ENCODE measurements at regions not wholly inside any gene's neighbourhood (a gene's known extent, or its start where the extent isn't known, plus 50 kb on each side); places are given as distances from the start of the nearest gene placed in this dataset.

DNA sequence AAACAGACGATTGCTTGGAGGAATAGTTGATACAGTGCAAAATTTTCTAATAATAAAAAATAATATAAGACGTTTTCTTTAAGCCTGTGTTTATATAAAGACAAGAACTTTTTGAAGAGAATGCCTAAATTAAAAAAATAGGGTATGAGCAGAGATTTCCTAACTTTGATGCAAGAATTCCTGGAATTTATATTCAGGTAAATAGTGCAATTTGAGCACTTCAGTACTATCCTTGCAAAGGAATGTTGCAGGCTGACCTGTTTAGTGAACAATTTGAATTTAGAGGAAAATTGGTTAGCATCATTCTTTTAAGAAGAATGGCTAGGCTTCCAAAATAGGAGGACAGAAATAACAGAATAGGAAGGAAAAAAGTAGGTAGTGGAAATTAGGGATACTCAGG lies 1172.3 kb downstream of the HACE1 start:
- H3K79me2 ChIP-seq (ENCODE audit: control insufficient read depth, insufficient read depth, low read length) = no peaks in the 10 kb centered on the region
- BruUV-seq (replicated peaks) = no TSS peak
- no peak overlapping the region for H3K4me2 ChIP-seq (ENCODE audit: insufficient read depth, low read length)
- H4K20me1 ChIP-seq (replicated peaks; ENCODE audit: control insufficient read depth, extremely low read depth, insufficient read depth, low read length) = no peaks in the 10 kb centered on the region
- H3K27me3 ChIP-seq (ENCODE audit: control insufficient read depth in 2 of 2, insufficient read depth in 2 of 2, low read length in 2 of 2) = no peaks in the 10 kb centered on the region
- ChIA-PET POLR2A (no interaction called here), CTCF (no interaction called here)
- TF ChIP-seq, protein P1, sequence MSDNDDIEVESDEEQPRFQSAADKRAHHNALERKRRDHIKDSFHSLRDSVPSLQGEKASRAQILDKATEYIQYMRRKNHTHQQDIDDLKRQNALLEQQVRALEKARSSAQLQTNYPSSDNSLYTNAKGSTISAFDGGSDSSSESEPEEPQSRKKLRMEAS (IDR thresholded peaks at IDR 0.05; ENCODE audit: insufficient read depth, insufficient read length) = no peak
- TF ChIP-seq POLR2AphosphoS5 (IDR thresholded peaks at IDR 0.05; ENCODE audit: insufficient read depth, low read depth, low read length) = no peak
- intact Hi-C loops (cut with micrococcal nuclease) = no loop called here
- no peak overlapping the region for H3K27ac ChIP-seq (ENCODE audit: insufficient read depth, low read depth, low read length)
- no peak overlapping the region for H3K9ac ChIP-seq (replicated peaks; ENCODE audit: extremely low read depth, insufficient read depth, low read length)
- dilution Hi-C loops (cut with MboI; ENCODE audit: extremely low pct_ligation_motif_present, low sequenced_read_pairs) = no loop called here
- H2AFZ ChIP-seq (ENCODE audit: low read depth, low read length) = no peak overlapping the region
- no peak for FAIRE-seq
- H3K4me3 ChIP-seq (replicated peaks in 1 of 3; ENCODE audit: insufficient read depth in 1 of 3, low read depth in 1 of 3, low read length in 3 of 3) = no peak overlapping the region
- no peaks in the 10 kb centered on the region for H3K36me3 ChIP-seq (ENCODE audit: control insufficient read depth in 2 of 2, extremely low read depth in 1 of 2, insufficient read depth in 2 of 2, low read length in 2 of 2)
- DNase-seq (ENCODE audit: low read depth, low spot score) = no peak
- no peaks in the 10 kb centered on the region for H3K9me1 ChIP-seq (replicated peaks; ENCODE audit: control insufficient read depth, extremely low read depth, insufficient read depth, low read length)
- no peaks in the 10 kb centered on the region for H3K9me3 ChIP-seq (replicated peaks; ENCODE audit: control insufficient read depth, insufficient read depth, low read length)
- no peaks in the 10 kb centered on the region for H3K4me1 ChIP-seq (ENCODE audit: control insufficient read depth, extremely low read depth, insufficient read depth, low read length)

DNA sequence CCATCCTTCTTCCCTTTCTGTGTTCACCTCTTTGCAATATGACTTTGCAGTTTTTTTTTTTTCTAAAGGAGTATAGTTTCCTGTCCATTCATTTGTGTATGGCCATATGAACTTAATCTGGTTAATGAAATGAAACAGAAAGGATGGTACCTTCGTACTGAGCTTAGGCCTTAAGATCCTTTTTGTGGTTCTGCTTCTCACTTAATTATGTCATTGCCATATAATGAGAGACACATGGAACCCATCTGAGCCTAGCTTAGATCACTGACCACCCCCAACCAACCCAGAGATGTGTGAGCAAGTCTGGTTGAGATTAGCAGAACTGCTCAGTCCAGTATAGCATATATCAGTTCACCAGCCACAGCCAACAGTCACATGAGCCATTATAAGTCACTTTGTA lies 1179.6 kb downstream of the HACE1 start:
- TF ChIP-seq GATA2 (IDR thresholded peaks at IDR 0.05; ENCODE audit: insufficient read depth, insufficient read length, low read depth, low read length) (no peak), MYC (IDR thresholded peaks at IDR 0.05; ENCODE audit: low read depth, low read length) (no peak), POLR2AphosphoS5 (IDR thresholded peaks at IDR 0.05; ENCODE audit: insufficient read depth, low read depth, low read length) (no peak), EZH2 (IDR thresholded peaks at IDR 0.05; ENCODE audit: borderline replicate concordance, low read depth, low read length, severe bottlenecking) (no peak), JUN (IDR thresholded peaks at IDR 0.05; ENCODE audit: borderline replicate concordance, insufficient read depth, insufficient read length, low read depth) (no peak), POLR2A (IDR thresholded peaks at IDR 0.05; ENCODE audit: low read depth, low read length) (no peak), FOS (IDR thresholded peaks at IDR 0.05; ENCODE audit: borderline replicate concordance, insufficient read depth, low read length) (no peak)
- TF ChIP-seq, protein P2, sequence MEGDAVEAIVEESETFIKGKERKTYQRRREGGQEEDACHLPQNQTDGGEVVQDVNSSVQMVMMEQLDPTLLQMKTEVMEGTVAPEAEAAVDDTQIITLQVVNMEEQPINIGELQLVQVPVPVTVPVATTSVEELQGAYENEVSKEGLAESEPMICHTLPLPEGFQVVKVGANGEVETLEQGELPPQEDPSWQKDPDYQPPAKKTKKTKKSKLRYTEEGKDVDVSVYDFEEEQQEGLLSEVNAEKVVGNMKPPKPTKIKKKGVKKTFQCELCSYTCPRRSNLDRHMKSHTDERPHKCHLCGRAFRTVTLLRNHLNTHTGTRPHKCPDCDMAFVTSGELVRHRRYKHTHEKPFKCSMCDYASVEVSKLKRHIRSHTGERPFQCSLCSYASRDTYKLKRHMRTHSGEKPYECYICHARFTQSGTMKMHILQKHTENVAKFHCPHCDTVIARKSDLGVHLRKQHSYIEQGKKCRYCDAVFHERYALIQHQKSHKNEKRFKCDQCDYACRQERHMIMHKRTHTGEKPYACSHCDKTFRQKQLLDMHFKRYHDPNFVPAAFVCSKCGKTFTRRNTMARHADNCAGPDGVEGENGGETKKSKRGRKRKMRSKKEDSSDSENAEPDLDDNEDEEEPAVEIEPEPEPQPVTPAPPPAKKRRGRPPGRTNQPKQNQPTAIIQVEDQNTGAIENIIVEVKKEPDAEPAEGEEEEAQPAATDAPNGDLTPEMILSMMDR (IDR thresholded peaks at IDR 0.05; ENCODE audit: extremely low read depth in 1 of 2, insufficient read depth in 1 of 2, low read depth in 1 of 2, low read length in 2 of 2) = no peak
- TF ChIP-seq, protein P1 (IDR thresholded peaks at IDR 0.05; ENCODE audit: insufficient read depth, insufficient read length) = no peak
- H3K79me2 ChIP-seq (ENCODE audit: control insufficient read depth, insufficient read depth, low read length) = no peaks in the 10 kb centered on the region
- no peak for FAIRE-seq
- no peak overlapping the region for H3K4me3 ChIP-seq (replicated peaks in 1 of 3; ENCODE audit: insufficient read depth in 1 of 3, low read depth in 1 of 3, low read length in 3 of 3)
- no peak overlapping the region for H3K27ac ChIP-seq (ENCODE audit: insufficient read depth, low read depth, low read length)
- ChIA-PET POLR2A (no interaction called here), CTCF (no interaction called here)
- no peaks in the 10 kb centered on the region for H3K4me1 ChIP-seq (ENCODE audit: control insufficient read depth, extremely low read depth, insufficient read depth, low read length)
- no peaks in the 10 kb centered on the region for H4K20me1 ChIP-seq (replicated peaks; ENCODE audit: control insufficient read depth, extremely low read depth, insufficient read depth, low read length)
- no peaks in the 10 kb centered on the region for H3K36me3 ChIP-seq (ENCODE audit: control insufficient read depth in 2 of 2, extremely low read depth in 1 of 2, insufficient read depth in 2 of 2, low read length in 2 of 2)
- H3K27me3 ChIP-seq (ENCODE audit: control insufficient read depth in 2 of 2, insufficient read depth in 2 of 2, low read length in 2 of 2) = no peaks in the 10 kb centered on the region
- no peaks in the 10 kb centered on the region for H3K9me1 ChIP-seq (replicated peaks; ENCODE audit: control insufficient read depth, extremely low read depth, insufficient read depth, low read length)
- no peak overlapping the region for H3K4me2 ChIP-seq (ENCODE audit: insufficient read depth, low read length)
- no peaks in the 10 kb centered on the region for H3K9me3 ChIP-seq (replicated peaks; ENCODE audit: control insufficient read depth, insufficient read depth, low read length)
- intact Hi-C loops (cut with micrococcal nuclease) = no loop called here
- dilution Hi-C loops (cut with MboI; ENCODE audit: extremely low pct_ligation_motif_present, low sequenced_read_pairs) = no loop called here
- BruUV-seq (replicated peaks) = no TSS peak
- no peak overlapping the region for H3K9ac ChIP-seq (replicated peaks; ENCODE audit: extremely low read depth, insufficient read depth, low read length)
- DNase-seq (ENCODE audit: low read depth, low spot score) = no peak
- H2AFZ ChIP-seq (ENCODE audit: low read depth, low read length) = no peak overlapping the region

Data from endothelial cell of umbilical vein (primary cell).